ENCODE measurements at regions not wholly inside any gene's neighbourhood (a gene's known extent, or its start where the extent isn't known, plus 50 kb on each side); places are given as distances from the start of the nearest gene placed in this dataset.

- H3K36me3 ChIP-seq (ENCODE audit: control insufficient read depth in 4 of 4, insufficient read depth in 4 of 4, low read length in 3 of 4) = no peaks in the 10 kb centered on the region
- ChIA-PET CTCF (interaction anchor here (1.0 kb wide), 2 partner anchors 37 to 49 kb away, joined by 3 to 4 read pairs; no protein-coding TSS in a partner anchor), POLR2A (no interaction called here)
- no peak overlapping the region for H3K4me3 ChIP-seq (ENCODE audit: control insufficient read depth in 1 of 7, extremely low read depth in 1 of 7, insufficient read depth in 4 of 7, low read depth in 2 of 7, low read length in 6 of 7)
- H3K9me3 ChIP-seq (ENCODE audit: control extremely low read depth in 1 of 5, control insufficient read depth in 4 of 5, insufficient read depth in 2 of 5, low read depth in 1 of 5, low read length in 4 of 5) = no peaks in the 10 kb centered on the region
- 97% methylated on average over 8 of the region's 9 CpGs for WGBS (ENCODE audit: insufficient coverage)
- H3K27ac ChIP-seq (ENCODE audit: insufficient read depth in 1 of 2, low read depth in 1 of 2, low read length in 2 of 2, poor library complexity in 1 of 2, severe bottlenecking in 2 of 2) = no peak overlapping the region
- no peaks in the 10 kb centered on the region for H3K27me3 ChIP-seq (replicated peaks in 2 of 5; ENCODE audit: control insufficient read depth in 4 of 5, insufficient read depth in 5 of 5, low read length in 4 of 5)
- no peak for DNase-seq
- H3K4me1 ChIP-seq (ENCODE audit: control extremely low read depth in 1 of 4, control insufficient read depth in 4 of 4, insufficient read depth in 4 of 4, low read length in 3 of 4) = peaks cover 0 to 16% (median 3%) of the 10 kb centered on the region in 4 experiments
Measured at GRCh38 chr10:110403593-110403992, 94.1 kb upstream of the DUSP5 start.

DNA sequence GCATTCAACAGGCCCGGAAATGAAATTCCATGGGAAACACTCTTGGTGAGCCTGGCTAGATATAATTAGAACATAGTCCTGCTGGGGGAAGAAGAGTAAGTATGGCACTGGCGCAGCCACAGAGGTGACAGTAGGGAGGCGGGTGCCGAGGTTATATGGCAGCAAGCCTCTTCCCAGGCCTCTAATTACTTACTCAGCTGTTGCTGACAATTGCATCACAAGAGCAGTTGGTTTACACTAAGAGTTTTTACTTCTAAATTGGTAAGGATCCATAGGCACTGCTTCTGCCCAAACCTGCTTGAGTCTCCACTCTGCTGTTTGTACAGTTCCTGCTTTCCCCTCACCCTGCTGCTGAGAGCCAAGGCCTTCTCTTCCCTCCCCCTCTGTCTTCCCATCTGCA lies 93.3 kb upstream of the DUSP5 start:
- no peaks in the 10 kb centered on the region for H3K9me3 ChIP-seq (ENCODE audit: control extremely low read depth in 1 of 5, control insufficient read depth in 4 of 5, insufficient read depth in 2 of 5, low read depth in 1 of 5, low read length in 4 of 5)
- H3K27ac ChIP-seq (ENCODE audit: insufficient read depth in 1 of 2, low read depth in 1 of 2, low read length in 2 of 2, poor library complexity in 1 of 2, severe bottlenecking in 2 of 2) = no peak overlapping the region
- no peaks in the 10 kb centered on the region for H3K36me3 ChIP-seq (ENCODE audit: control insufficient read depth in 4 of 4, insufficient read depth in 4 of 4, low read length in 3 of 4)
- no peaks in the 10 kb centered on the region for H3K27me3 ChIP-seq (replicated peaks in 2 of 5; ENCODE audit: control insufficient read depth in 4 of 5, insufficient read depth in 5 of 5, low read length in 4 of 5)
- peaks cover 0 to 16% (median 0%) of the 10 kb centered on the region in 4 experiments for H3K4me1 ChIP-seq (ENCODE audit: control extremely low read depth in 1 of 4, control insufficient read depth in 4 of 4, insufficient read depth in 4 of 4, low read length in 3 of 4)
- no peak for DNase-seq
- CTCF ChIA-PET = interaction anchor here (1.0 kb wide), 1 partner anchor 38 kb away, joined by 3 read pairs; no protein-coding TSS in a partner anchor
- H3K4me3 ChIP-seq (ENCODE audit: control insufficient read depth in 1 of 7, extremely low read depth in 1 of 7, insufficient read depth in 4 of 7, low read depth in 2 of 7, low read length in 6 of 7) = no peak overlapping the region
- POLR2A ChIA-PET = no interaction called here
- 100% methylated on average over 4 of the region's 4 CpGs for WGBS (ENCODE audit: insufficient coverage)

- no peaks in the 10 kb centered on the region for H3K27me3 ChIP-seq (replicated peaks in 2 of 5; ENCODE audit: control insufficient read depth in 4 of 5, insufficient read depth in 5 of 5, low read length in 4 of 5)
- POLR2A ChIA-PET = no interaction called here
- WGBS (ENCODE audit: insufficient coverage) = 82% methylated on average over 6 of the region's 8 CpGs
- H3K36me3 ChIP-seq (ENCODE audit: control insufficient read depth in 4 of 4, insufficient read depth in 4 of 4, low read length in 3 of 4) = no peaks in the 10 kb centered on the region
- no peak overlapping the region for H3K27ac ChIP-seq (ENCODE audit: insufficient read depth in 1 of 2, low read depth in 1 of 2, low read length in 2 of 2, poor library complexity in 1 of 2, severe bottlenecking in 2 of 2)
- CTCF ChIA-PET = no interaction called here
- no peak for DNase-seq
- H3K9me3 ChIP-seq (ENCODE audit: control extremely low read depth in 1 of 5, control insufficient read depth in 4 of 5, insufficient read depth in 2 of 5, low read depth in 1 of 5, low read length in 4 of 5) = no peaks in the 10 kb centered on the region
- H3K4me1 ChIP-seq (ENCODE audit: control extremely low read depth in 1 of 4, control insufficient read depth in 4 of 4, insufficient read depth in 4 of 4, low read length in 3 of 4) = peaks cover 0 to 20% (median 0%) of the 10 kb centered on the region in 4 experiments
- H3K4me3 ChIP-seq (ENCODE audit: control insufficient read depth in 1 of 7, extremely low read depth in 1 of 7, insufficient read depth in 4 of 7, low read depth in 2 of 7, low read length in 6 of 7) = no peak overlapping the region
Measured at GRCh38 chr10:110404825-110405224, 92.9 kb upstream of the DUSP5 start.

- ChIA-PET POLR2A (no interaction called here), CTCF (interaction anchor here (0.7 to 2.0 kb wide), 4 partner anchors 8 to 58 kb away, joined by 3 to 4 read pairs (median 3); no protein-coding TSS in a partner anchor)
- Histone ChIP-seq H3K4me1 (ENCODE audit: control extremely low read depth in 1 of 4, control insufficient read depth in 4 of 4, insufficient read depth in 4 of 4, low read length in 3 of 4) (peaks cover 0 to 25% (median 0%) of the 10 kb centered on the region in 4 experiments), H3K36me3 (ENCODE audit: control insufficient read depth in 4 of 4, insufficient read depth in 4 of 4, low read length in 3 of 4) (no peaks in the 10 kb centered on the region), H3K4me3 (ENCODE audit: control insufficient read depth in 1 of 7, extremely low read depth in 1 of 7, insufficient read depth in 4 of 7, low read depth in 2 of 7, low read length in 6 of 7) (no peak overlapping the region), H3K27ac (ENCODE audit: insufficient read depth in 1 of 2, low read depth in 1 of 2, low read length in 2 of 2, poor library complexity in 1 of 2, severe bottlenecking in 2 of 2) (no peak overlapping the region), H3K9me3 (ENCODE audit: control extremely low read depth in 1 of 5, control insufficient read depth in 4 of 5, insufficient read depth in 2 of 5, low read depth in 1 of 5, low read length in 4 of 5) (no peaks in the 10 kb centered on the region), H3K27me3 (replicated peaks in 2 of 5; ENCODE audit: control insufficient read depth in 4 of 5, insufficient read depth in 5 of 5, low read length in 4 of 5) (no peaks in the 10 kb centered on the region)
- DNase-seq = no peak
- WGBS (ENCODE audit: insufficient coverage) = 92% methylated on average over 3 of the region's 6 CpGs
Measured at GRCh38 chr10:110405380-110405779, 92.3 kb upstream of the DUSP5 start.

GRCh38 chr10:110407301-110408170 lies 90.2 kb upstream of the DUSP5 start:
- H3K27ac ChIP-seq (ENCODE audit: insufficient read depth in 1 of 2, low read depth in 1 of 2, low read length in 2 of 2, poor library complexity in 1 of 2, severe bottlenecking in 2 of 2) = no peak overlapping the region
- no peaks in the 10 kb centered on the region for H3K9me3 ChIP-seq (ENCODE audit: control extremely low read depth in 1 of 5, control insufficient read depth in 4 of 5, insufficient read depth in 2 of 5, low read depth in 1 of 5, low read length in 4 of 5)
- WGBS (ENCODE audit: insufficient coverage) = 98% methylated on average over 6 of the region's 8 CpGs
- no peak for DNase-seq
- H3K27me3 ChIP-seq (replicated peaks in 2 of 5; ENCODE audit: control insufficient read depth in 4 of 5, insufficient read depth in 5 of 5, low read length in 4 of 5) = no peaks in the 10 kb centered on the region
- no peaks in the 10 kb centered on the region for H3K36me3 ChIP-seq (ENCODE audit: control insufficient read depth in 4 of 4, insufficient read depth in 4 of 4, low read length in 3 of 4)
- H3K4me1 ChIP-seq (ENCODE audit: control extremely low read depth in 1 of 4, control insufficient read depth in 4 of 4, insufficient read depth in 4 of 4, low read length in 3 of 4) = peaks cover 0 to 35% (median 3%) of the 10 kb centered on the region in 4 experiments
- H3K4me3 ChIP-seq (ENCODE audit: control insufficient read depth in 1 of 7, extremely low read depth in 1 of 7, insufficient read depth in 4 of 7, low read depth in 2 of 7, low read length in 6 of 7) = no peak overlapping the region
- CTCF ChIA-PET = interaction anchor here (0.9 to 2.5 kb wide), 6 partner anchors 8 to 32 kb away, joined by 3 to 7 read pairs (median 4); no protein-coding TSS in a partner anchor
- POLR2A ChIA-PET = no interaction called here

DNA sequence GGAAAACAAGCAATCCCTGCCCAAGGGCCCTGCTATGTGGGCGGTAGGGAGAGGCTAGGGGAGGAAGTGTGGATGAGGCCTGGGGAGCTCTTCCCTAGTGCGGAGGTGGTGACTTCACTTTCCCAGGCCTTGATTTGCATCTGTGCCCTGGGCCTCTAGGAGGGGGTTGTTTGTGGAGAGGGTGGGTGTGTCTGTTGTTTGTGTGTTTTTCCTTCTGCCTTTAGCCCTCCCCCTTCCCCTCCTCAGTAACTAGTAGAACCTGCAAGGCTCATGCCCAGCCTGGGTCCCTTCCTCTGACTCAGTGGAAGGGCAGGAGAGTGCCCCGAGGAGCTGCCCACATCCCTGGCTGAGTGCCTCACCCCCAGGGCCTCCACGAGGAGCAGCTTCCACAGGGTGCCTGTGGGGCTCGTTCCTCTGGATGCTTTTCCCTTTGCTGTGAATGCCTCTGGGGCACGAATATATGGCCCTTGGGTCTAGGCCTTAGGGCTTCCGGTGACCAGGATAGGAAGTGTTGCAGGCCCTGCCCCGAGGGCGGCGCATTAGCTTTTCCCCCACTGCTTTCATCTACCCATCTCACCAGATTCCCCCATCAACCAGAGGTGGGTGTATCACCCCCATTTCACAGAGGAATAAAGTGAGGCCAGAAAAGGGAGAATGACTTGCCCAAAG lies 89.4 kb upstream of the DUSP5 start:
- Histone ChIP-seq H3K36me3 (ENCODE audit: control insufficient read depth in 4 of 4, insufficient read depth in 4 of 4, low read length in 3 of 4) (no peaks in the 10 kb centered on the region), H3K4me3 (ENCODE audit: control insufficient read depth in 1 of 7, extremely low read depth in 1 of 7, insufficient read depth in 4 of 7, low read depth in 2 of 7, low read length in 6 of 7) (no peak overlapping the region), H3K9me3 (ENCODE audit: control extremely low read depth in 1 of 5, control insufficient read depth in 4 of 5, insufficient read depth in 2 of 5, low read depth in 1 of 5, low read length in 4 of 5) (no peaks in the 10 kb centered on the region), H3K27ac (ENCODE audit: insufficient read depth in 1 of 2, low read depth in 1 of 2, low read length in 2 of 2, poor library complexity in 1 of 2, severe bottlenecking in 2 of 2) (no peak overlapping the region), H3K27me3 (replicated peaks in 2 of 5; ENCODE audit: control insufficient read depth in 4 of 5, insufficient read depth in 5 of 5, low read length in 4 of 5) (no peaks in the 10 kb centered on the region), H3K4me1 (ENCODE audit: control extremely low read depth in 1 of 4, control insufficient read depth in 4 of 4, insufficient read depth in 4 of 4, low read length in 3 of 4) (peaks cover 0 to 39% (median 3%) of the 10 kb centered on the region in 4 experiments)
- no peak for DNase-seq
- CTCF ChIA-PET = interaction anchor here (0.9 to 2.5 kb wide), 4 partner anchors 9 to 33 kb away, joined by 3 to 7 read pairs (median 4); no protein-coding TSS in a partner anchor
- POLR2A ChIA-PET = no interaction called here
- WGBS (ENCODE audit: insufficient coverage) = 88% methylated on average over 9 of the region's 10 CpGs

DNA sequence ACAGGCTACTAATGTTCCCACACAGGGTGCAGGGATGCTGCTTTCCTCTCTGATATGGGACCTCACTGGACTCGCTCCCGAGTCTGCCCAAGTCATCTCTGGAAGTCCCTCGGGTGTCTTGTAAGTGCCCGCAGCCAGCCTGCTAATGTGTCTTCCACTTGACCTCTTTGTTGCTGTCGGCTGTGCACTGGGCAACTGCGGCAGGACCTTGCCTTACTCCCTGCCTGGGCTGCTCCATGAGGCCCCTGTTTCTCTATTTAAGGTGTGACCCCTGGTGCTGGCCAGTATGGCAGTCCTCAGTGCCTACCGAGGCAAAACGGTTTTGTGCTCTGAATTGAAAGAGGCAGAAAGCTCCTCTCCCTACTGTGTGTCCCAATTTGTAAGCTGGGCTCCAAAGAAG lies 88.8 kb upstream of the DUSP5 start:
- DNase-seq = no peak
- Histone ChIP-seq H3K27me3 (replicated peaks in 2 of 5; ENCODE audit: control insufficient read depth in 4 of 5, insufficient read depth in 5 of 5, low read length in 4 of 5) (no peaks in the 10 kb centered on the region), H3K27ac (ENCODE audit: insufficient read depth in 1 of 2, low read depth in 1 of 2, low read length in 2 of 2, poor library complexity in 1 of 2, severe bottlenecking in 2 of 2) (no peak overlapping the region), H3K4me1 (ENCODE audit: control extremely low read depth in 1 of 4, control insufficient read depth in 4 of 4, insufficient read depth in 4 of 4, low read length in 3 of 4) (peaks cover 3 to 45% (median 8%) of the 10 kb centered on the region in 4 experiments), H3K9me3 (ENCODE audit: control extremely low read depth in 1 of 5, control insufficient read depth in 4 of 5, insufficient read depth in 2 of 5, low read depth in 1 of 5, low read length in 4 of 5) (no peaks in the 10 kb centered on the region), H3K4me3 (ENCODE audit: control insufficient read depth in 1 of 7, extremely low read depth in 1 of 7, insufficient read depth in 4 of 7, low read depth in 2 of 7, low read length in 6 of 7) (no peak overlapping the region), H3K36me3 (ENCODE audit: control insufficient read depth in 4 of 4, insufficient read depth in 4 of 4, low read length in 3 of 4) (no peaks in the 10 kb centered on the region)
- WGBS (ENCODE audit: insufficient coverage) = 95% methylated on average over 8 of the region's 8 CpGs
- POLR2A ChIA-PET = no interaction called here
- CTCF ChIA-PET = interaction anchor here (1.5 kb wide), 1 partner anchor 34 kb away, joined by 3 read pairs; no protein-coding TSS in a partner anchor

Measured in common myeloid progenitor, CD34-positive (primary cell).